Head of caudate nucleus (tissue), 42 donors: ENCODE measurements at regions not wholly inside any gene's neighbourhood (a gene's known extent, or its start where the extent isn't known, plus 50 kb on each side); places are given as distances from the start of the nearest gene placed in this dataset.

Experiments
- DNase-seq, 42 donors: peaks; one replicate each; pipeline versions ENCODE4 v3.0.0 to v3.0.0-alpha.2; 2020 to 2021; ENCODE audit warnings: mixed read lengths in 7 of 42
- intact Hi-C: fragments of 100-400 bp; cut with DNase I; formaldehyde crosslinking; loops from one replicate; pipeline ENCODE4 v1.15.0; 2022

GRCh38 chr5:116658141-116658540 is 83.5 kb upstream of the SEMA6A start:
- intact Hi-C loops: no loop called here
- DNase-seq: no peak

GRCh38 chr5:116655431-116655830 is 80.8 kb upstream of the SEMA6A start:
- intact Hi-C loops: no loop called here
- no peak for DNase-seq

GRCh38 chr5:116654925-116655324 is 80.3 kb upstream of the SEMA6A start:
- DNase-seq: no peak
- intact Hi-C loops: no loop called here

- DNase-seq: peak in 2 of 42 donors; percentile 10 to 27
- intact Hi-C loops: no loop called here
Measured at GRCh38 chr5:116652903-116653302, 78.3 kb upstream of the SEMA6A start.

- intact Hi-C loops: no loop called here
- peak; percentile 32 to 96 (median 84) for DNase-seq
Measured at GRCh38 chr5:116652196-116652729, 77.6 kb upstream of the SEMA6A start.

- intact Hi-C loops: no loop called here
- peak in 2 of 42 donors; percentile 11 to 19 for DNase-seq
Measured at GRCh38 chr5:116651653-116652052, 77.0 kb upstream of the SEMA6A start.

GRCh38 chr5:116650964-116651363 is 76.3 kb upstream of the SEMA6A start:
- intact Hi-C loops: no loop called here

GRCh38 chr5:116650544-116650943 is 75.9 kb upstream of the SEMA6A start:
- peak in 41 of 42 donors; percentile 14 to 84 (median 51) for DNase-seq
- intact Hi-C loops: no loop called here

More at GRCh38 chr5:116650964-116651363, 76.3 kb upstream of the SEMA6A start:
- no peak for DNase-seq

- intact Hi-C loops: no loop called here
- no peak for DNase-seq
Measured at GRCh38 chr5:116646611-116647289, 72.1 kb upstream of the SEMA6A start.

- DNase-seq: no peak
- intact Hi-C loops: no loop called here
Measured at GRCh38 chr5:116645627-116646026, 71.0 kb upstream of the SEMA6A start.

GRCh38 chr5:116640236-116640635 is 65.6 kb upstream of the SEMA6A start:
- no peak for DNase-seq
- intact Hi-C loops: no loop called here

- intact Hi-C loops: no loop called here
- no peak for DNase-seq
Measured at GRCh38 chr5:116637149-116637740, 62.6 kb upstream of the SEMA6A start.

GRCh38 chr5:116632890-116633289 is 58.3 kb upstream of the SEMA6A start:
- DNase-seq: no peak
- intact Hi-C loops: no loop called here

GRCh38 chr5:116631147-116631546 is 56.5 kb upstream of the SEMA6A start:
- intact Hi-C loops: no loop called here
- no peak for DNase-seq

GRCh38 chr5:116629168-116629567 is 54.5 kb upstream of the SEMA6A start:
- intact Hi-C loops: no loop called here
- DNase-seq: no peak

GRCh38 chr5:116626945-116627679 is 52.5 kb upstream of the SEMA6A start:
- DNase-seq: no peak
- intact Hi-C loops: no loop called here

- peak; percentile 19 to 91 (median 72) for DNase-seq
- intact Hi-C loops: no loop called here
Measured at GRCh38 chr5:116626272-116626723, 51.7 kb upstream of the SEMA6A start.
